Endothelial cell of umbilical vein (primary cell): ENCODE measurements at regions not wholly inside any gene's neighbourhood (a gene's known extent, or its start where the extent isn't known, plus 50 kb on each side); places are given as distances from the start of the nearest gene placed in this dataset.

Source experiments
- BruUV-seq: library from RNA; stranded (reverse); fragments of 400-500 nt; replicated peaks from 2 replicates; lab custom pipeline; 2021; lab: Mats Ljungman, UMichigan
- CTCF ChIA-PET: fragments of 300-600, 350-600 bp; sonication (Branson Sonifier 250); formaldehyde crosslinking; loops from one replicate; lab custom pipeline; 2021; ENCODE audit warnings: antibody characterized with exemption, inconsistent platforms; lab: Charles Lee
- POLR2A ChIA-PET: fragments of 300-600, 350-600 bp; sonication (Branson Sonifier 250); formaldehyde crosslinking; loops from one replicate; lab custom pipeline; 2021; ENCODE audit warnings: antibody characterized with exemption, inconsistent platforms; lab: Charles Lee
- DNase-seq: peaks from one replicate; pipeline ENCODE4 v3.0.0-alpha.2; 2011; ENCODE audit warnings: low read depth, low spot score
- FAIRE-seq: peaks from 2 replicates; lab custom pipeline; 2011; peaks lifted over from hg19 to GRCh38; lab: Jason Lieb, UNC
- H2AFZ ChIP-seq: 2 replicates; pipeline ENCODE4 v1.6.0; 2012; ENCODE audit warnings: low read depth, low read length, control low read depth, inconsistent platforms
- H3K27ac ChIP-seq: 2 replicates; pipeline ENCODE4 v1.5.1; 2011; ENCODE audit warnings: low read depth, mild to moderate bottlenecking, control low read depth, low read length, moderate library complexity; ENCODE audit not compliant: insufficient read depth
- H3K27me3 ChIP-seq, 2 experiments: 2 replicates each; pipeline versions ENCODE4 v1.6.0 to v1.6.1; 2011; ENCODE audit warnings: low read length in 2 of 2, mixed read lengths in 1 of 2; ENCODE audit not compliant: control insufficient read depth in 2 of 2, insufficient read depth in 2 of 2
- H3K36me3 ChIP-seq, 2 experiments: 2 replicates in 1 of 2; 3 replicates in 1 of 2; pipeline ENCODE4 v1.5.1; 2011; ENCODE audit warnings: low read length in 2 of 2, mild to moderate bottlenecking in 1 of 2, moderate library complexity in 1 of 2; ENCODE audit not compliant: control insufficient read depth in 2 of 2, insufficient read depth in 2 of 2; ENCODE audit errors: extremely low read depth in 1 of 2
- H3K4me1 ChIP-seq: 3 replicates; pipeline ENCODE4 v1.5.1; 2011; ENCODE audit warnings: mild to moderate bottlenecking, low read length; ENCODE audit not compliant: control insufficient read depth, insufficient read depth; ENCODE audit errors: extremely low read depth
- H3K4me2 ChIP-seq: 2 replicates; pipeline ENCODE4 v1.6.1; 2011; ENCODE audit warnings: low read length, control low read depth, mixed read lengths; ENCODE audit not compliant: insufficient read depth
- H3K4me3 ChIP-seq, 3 experiments: fragments of 200-600 bp in 1 of 3; sonication (generic), shearing (Covaris generic) in 1 of 3; replicated peaks in 1 of 3; 2 replicates each; pipeline ENCODE4 v1.5.1; 2011 to 2016; ENCODE audit warnings: control low read depth in 3 of 3, low read length in 3 of 3, mild to moderate bottlenecking in 2 of 3, inconsistent platforms in 1 of 3, low read depth in 1 of 3, moderate library complexity in 1 of 3; ENCODE audit not compliant: insufficient read depth in 1 of 3
- H3K79me2 ChIP-seq: 2 replicates; pipeline ENCODE4 v1.6.0; 2012; ENCODE audit warnings: low read length, inconsistent platforms; ENCODE audit not compliant: control insufficient read depth, insufficient read depth
- H3K9ac ChIP-seq: replicated peaks from 2 replicates; pipeline ENCODE3; 2011; ENCODE audit warnings: low read length, control low read depth; ENCODE audit not compliant: insufficient read depth; ENCODE audit errors: extremely low read depth
- H3K9me1 ChIP-seq: replicated peaks from 3 replicates; pipeline ENCODE4 v1.6.0; 2011; ENCODE audit warnings: mild to moderate bottlenecking, low read length; ENCODE audit not compliant: control insufficient read depth, insufficient read depth; ENCODE audit errors: extremely low read depth
- H3K9me3 ChIP-seq: replicated peaks from 2 replicates; pipeline ENCODE4 v1.5.1; 2012; ENCODE audit warnings: low read length, inconsistent platforms; ENCODE audit not compliant: control insufficient read depth, insufficient read depth
- H4K20me1 ChIP-seq: replicated peaks from 2 replicates; pipeline ENCODE3; 2011; ENCODE audit warnings: mild to moderate bottlenecking, low read length; ENCODE audit not compliant: control insufficient read depth, insufficient read depth; ENCODE audit errors: extremely low read depth
- CTCF ChIP-seq, 2 donors: IDR thresholded peaks; 1 replicate in 1 of 2; 2 replicates in 1 of 2; pipeline ENCODE4 v1.5.1; 2011; ENCODE audit warnings: low read length in 2 of 2, mild to moderate bottlenecking in 2 of 2, moderate library complexity in 2 of 2, control low read depth in 1 of 2, inconsistent platforms in 1 of 2, low read depth in 1 of 2; ENCODE audit not compliant: insufficient read depth in 1 of 2; ENCODE audit errors: extremely low read depth in 1 of 2
- EZH2 ChIP-seq: IDR thresholded peaks from 2 replicates; pipeline ENCODE4 v1.6.1; 2012; ENCODE audit warnings: borderline replicate concordance, low read depth, mild to moderate bottlenecking, moderate library complexity, low read length, inconsistent platforms; ENCODE audit not compliant: severe bottlenecking
- FOS ChIP-seq: IDR thresholded peaks from 2 replicates; pipeline ENCODE4 v1.6.1; 2011; ENCODE audit warnings: mild to moderate bottlenecking, low read length, moderate library complexity, borderline replicate concordance; ENCODE audit not compliant: insufficient read depth
- GATA2 ChIP-seq: IDR thresholded peaks from 2 replicates; pipeline ENCODE4 v1.7.0; 2011; ENCODE audit warnings: low read depth, mild to moderate bottlenecking, moderate library complexity, mixed read lengths, low read length; ENCODE audit not compliant: insufficient read length, insufficient read depth
- JUN ChIP-seq: IDR thresholded peaks from 2 replicates; pipeline ENCODE4 v1.6.1; 2011; ENCODE audit warnings: borderline replicate concordance, low read depth; ENCODE audit not compliant: insufficient read length, insufficient read depth
- MAX ChIP-seq: IDR thresholded peaks from 2 replicates; pipeline ENCODE4 v1.6.1; 2011; ENCODE audit not compliant: insufficient read depth, insufficient read length
- MYC ChIP-seq: IDR thresholded peaks from one replicate; pipeline ENCODE4 v1.6.1; 2011; ENCODE audit warnings: mild to moderate bottlenecking, low read depth, low read length
- POLR2A ChIP-seq: IDR thresholded peaks from 2 replicates; pipeline ENCODE4 v1.6.1; 2012; ENCODE audit warnings: low read depth, mild to moderate bottlenecking, control low read depth, low read length
- POLR2AphosphoS5 ChIP-seq: IDR thresholded peaks from 2 replicates; pipeline ENCODE4 v1.6.1; 2012; ENCODE audit warnings: low read depth, mild to moderate bottlenecking, control low read depth, low read length, moderate library complexity; ENCODE audit not compliant: insufficient read depth
- dilution Hi-C: fragments of 300-500 bp; cut with MboI; formaldehyde crosslinking; loops from one replicate; pipeline ENCODE4 v1.15.0; 2019; ENCODE audit warnings: low sequenced_read_pairs; ENCODE audit not compliant: extremely low pct_ligation_motif_present
- intact Hi-C: fragments of 100-400 bp; cut with micrococcal nuclease; formaldehyde crosslinking; loops from one replicate; pipeline ENCODE4 v1.10.0; 2022

- intact Hi-C loops: no loop called here
- DNase-seq: no peak
- POLR2A ChIA-PET: no interaction called here
- Histone ChIP-seq H3K9ac (no peak overlapping the region), H3K27ac (no peak overlapping the region), H3K9me3 (peaks cover 2% of the 10 kb centered on the region), H3K4me3 (no peak overlapping the region), H3K27me3 (no peaks in the 10 kb centered on the region), H3K4me1 (no peaks in the 10 kb centered on the region), H3K9me1 (no peaks in the 10 kb centered on the region), H3K4me2 (no peak overlapping the region), H3K79me2 (no peaks in the 10 kb centered on the region), H3K36me3 (no peaks in the 10 kb centered on the region), H2AFZ (no peak overlapping the region), H4K20me1 (no peaks in the 10 kb centered on the region)
- dilution Hi-C loops: no loop called here
- FAIRE-seq: no peak
- TF ChIP-seq MAX: no peak
- TF ChIP-seq EZH2: no peak
- no peak for TF ChIP-seq MYC
- no peak for TF ChIP-seq POLR2A
- TF ChIP-seq GATA2: no peak
- no peak for TF ChIP-seq CTCF (IDR thresholded peaks at IDR 0.05; ENCODE audit: extremely low read depth in 1 of 2, insufficient read depth in 1 of 2, low read depth in 1 of 2, low read length in 2 of 2)
- TF ChIP-seq JUN: no peak
- no peak for TF ChIP-seq POLR2AphosphoS5
- TF ChIP-seq FOS: no peak
- CTCF ChIA-PET: no interaction called here
- BruUV-seq: no TSS peak
Measured at GRCh38 chr15:37550360-37551024, 383.9 kb upstream of the TMCO5A start.
